HUES48 (cell line): ENCODE measurements at regions not wholly inside any gene's neighbourhood (a gene's known extent, or its start where the extent isn't known, plus 50 kb on each side); places are given as distances from the start of the nearest gene placed in this dataset.

Experiments used
- H3K27ac ChIP-seq: one replicate; pipeline ENCODE4 v1.7.0; 2013; ENCODE audit warnings: low read depth, low read length, inconsistent platforms
- H3K27me3 ChIP-seq: 2 replicates; pipeline ENCODE4 v1.6.1; 2013; ENCODE audit warnings: mild to moderate bottlenecking, low read length; ENCODE audit not compliant: control insufficient read depth, insufficient read depth
- H3K36me3 ChIP-seq: 2 replicates; pipeline ENCODE4 v1.6.1; 2013; ENCODE audit warnings: low read length; ENCODE audit not compliant: control insufficient read depth, insufficient read depth
- H3K4me1 ChIP-seq: 2 replicates; pipeline ENCODE4 v1.6.1; 2013; ENCODE audit warnings: mild to moderate bottlenecking, low read length; ENCODE audit not compliant: control insufficient read depth, insufficient read depth
- H3K4me3 ChIP-seq: 2 replicates; pipeline ENCODE4 v1.5.1; 2013; ENCODE audit warnings: mild to moderate bottlenecking, low read depth, low read length
- H3K9ac ChIP-seq: 2 replicates; pipeline ENCODE4 v1.6.1; 2013; ENCODE audit warnings: mild to moderate bottlenecking, low read depth, low read length, moderate library complexity
- H3K9me3 ChIP-seq: 2 replicates; pipeline ENCODE4 v1.6.1; 2013; ENCODE audit warnings: low read length; ENCODE audit not compliant: control insufficient read depth, insufficient read depth

DNA sequence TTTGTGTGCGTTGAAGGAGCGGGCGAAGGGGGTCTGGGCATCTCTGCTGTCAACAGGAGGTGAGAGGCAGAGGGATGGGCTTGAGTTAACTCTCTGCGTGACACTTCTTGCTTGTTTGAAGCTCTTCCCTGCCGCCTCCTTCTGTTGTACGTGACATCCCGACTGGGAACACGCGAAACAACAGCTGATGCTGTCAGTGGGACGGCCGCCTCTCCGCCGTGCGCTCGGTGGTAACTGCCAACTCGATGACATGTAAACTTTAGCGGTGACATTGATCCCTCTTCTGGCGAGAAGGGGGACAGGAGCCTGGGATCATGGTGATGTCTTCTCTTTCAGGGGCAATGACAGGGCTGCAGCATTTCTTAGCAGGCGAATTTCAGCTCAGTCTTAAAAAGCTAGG lies 394.5 kb downstream of the TYW1 start:
- H3K27me3 ChIP-seq: no peaks in the 10 kb centered on the region
- H3K9ac ChIP-seq: no peak overlapping the region
- H3K36me3 ChIP-seq: no peaks in the 10 kb centered on the region
- H3K9me3 ChIP-seq: no peaks in the 10 kb centered on the region
- no peak overlapping the region for H3K27ac ChIP-seq
- no peak overlapping the region for H3K4me3 ChIP-seq
- peaks cover 10% of the 10 kb centered on the region; the same call in 1 of the 2 replicates for H3K4me1 ChIP-seq

DNA sequence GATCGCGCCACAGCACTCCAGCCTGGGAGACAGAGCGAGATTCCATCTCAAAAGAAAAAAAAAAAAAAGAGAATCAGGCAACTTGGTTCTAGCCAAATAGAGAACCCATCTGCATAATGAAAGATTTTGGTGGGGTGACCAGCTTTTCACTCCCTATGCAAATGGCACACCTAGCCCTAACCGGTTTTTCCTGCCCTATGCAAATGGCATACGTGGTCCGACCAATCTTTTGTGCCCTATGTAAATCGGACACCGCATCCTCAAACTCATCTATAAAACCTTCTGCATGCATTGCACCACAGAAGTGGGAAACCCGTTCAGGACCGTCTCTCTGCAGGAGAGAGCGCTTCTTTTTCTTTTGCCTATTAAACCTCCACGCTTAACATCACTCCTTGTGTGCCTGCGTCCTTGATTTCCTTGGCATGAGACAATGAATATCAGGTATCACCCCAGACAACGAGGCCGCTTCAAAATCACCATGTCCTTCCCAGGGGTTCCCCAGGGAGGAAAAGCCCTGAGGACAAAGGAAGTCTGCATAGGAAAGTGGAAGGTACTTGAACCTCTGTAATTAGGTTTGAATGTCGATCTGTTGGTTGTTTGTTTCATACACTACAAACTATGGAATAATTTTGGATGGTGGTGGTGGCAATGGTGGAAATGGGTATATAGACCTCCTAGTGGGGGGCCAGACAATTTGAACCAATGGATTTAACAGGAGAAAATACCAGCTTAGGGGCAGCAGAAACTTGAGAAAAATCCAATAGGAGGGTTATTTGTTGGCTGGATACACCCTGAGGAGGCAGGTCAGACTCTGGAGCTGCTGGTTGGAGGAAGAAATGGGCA lies 396.2 kb downstream of the TYW1 start:
- H3K9ac ChIP-seq: 0 out of 2 replicates have a peak overlapping the region, but pooled peaks have one; percentile 52
- no peaks in the 10 kb centered on the region for H3K9me3 ChIP-seq
- peaks cover 10% of the 10 kb centered on the region; the same call in 1 of the 2 replicates for H3K4me1 ChIP-seq
- H3K4me3 ChIP-seq: peak overlapping the region; percentile 22; the same call in 1 of the 2 replicates
- H3K27ac ChIP-seq: no peak overlapping the region
- H3K27me3 ChIP-seq: no peaks in the 10 kb centered on the region
- no peaks in the 10 kb centered on the region for H3K36me3 ChIP-seq

DNA sequence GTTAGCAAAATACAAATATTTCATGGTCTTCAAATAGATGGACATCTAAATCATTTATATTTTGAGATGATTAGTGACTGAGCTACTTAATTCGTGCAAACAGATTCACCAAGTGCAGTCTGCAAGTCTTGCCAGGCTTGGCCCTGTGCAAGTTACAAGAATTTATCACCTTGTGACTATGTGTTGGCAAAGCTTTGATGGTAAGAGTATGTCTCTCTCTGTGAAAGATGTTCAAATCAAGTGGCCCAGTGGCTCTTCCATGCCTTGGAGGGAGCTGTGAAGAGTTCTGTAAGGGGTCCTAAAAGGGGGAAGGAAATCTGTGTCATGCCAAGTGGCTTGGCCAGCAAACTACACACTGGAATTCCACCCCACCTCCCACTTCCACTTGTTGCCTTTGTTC lies 397.3 kb downstream of the TYW1 start:
- Histone ChIP-seq H3K27me3 (no peaks in the 10 kb centered on the region), H3K4me1 (peaks cover 10% of the 10 kb centered on the region; the same call in 1 of the 2 replicates), H3K9me3 (no peaks in the 10 kb centered on the region), H3K9ac (no peak overlapping the region), H3K4me3 (no peak overlapping the region), H3K27ac (no peak overlapping the region), H3K36me3 (no peaks in the 10 kb centered on the region)

DNA sequence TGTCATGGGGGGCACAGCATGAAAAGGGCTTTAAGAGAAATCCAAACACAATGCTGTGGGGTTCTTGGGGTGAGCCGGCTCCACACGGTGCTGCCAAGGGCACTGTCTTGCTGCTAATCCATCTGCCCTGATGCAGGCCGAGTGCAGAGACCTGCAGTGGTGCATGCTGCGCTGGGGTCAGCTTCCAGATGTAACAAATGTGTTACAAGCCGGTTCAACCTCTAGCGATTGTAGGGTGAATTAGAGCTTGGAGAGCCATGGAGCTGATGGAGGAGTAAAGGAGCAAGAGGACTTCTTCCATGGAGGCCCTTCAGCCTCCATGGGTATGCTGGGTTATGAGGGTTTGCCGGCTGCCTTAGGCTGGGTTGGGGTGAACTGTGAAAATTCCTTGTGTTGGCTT lies 402.3 kb downstream of the TYW1 start:
- Histone ChIP-seq H3K9me3 (no peaks in the 10 kb centered on the region), H3K27ac (no peak overlapping the region), H3K9ac (no peak overlapping the region), H3K4me1 (no peaks in the 10 kb centered on the region), H3K36me3 (no peaks in the 10 kb centered on the region), H3K27me3 (no peaks in the 10 kb centered on the region), H3K4me3 (no peak overlapping the region)

DNA sequence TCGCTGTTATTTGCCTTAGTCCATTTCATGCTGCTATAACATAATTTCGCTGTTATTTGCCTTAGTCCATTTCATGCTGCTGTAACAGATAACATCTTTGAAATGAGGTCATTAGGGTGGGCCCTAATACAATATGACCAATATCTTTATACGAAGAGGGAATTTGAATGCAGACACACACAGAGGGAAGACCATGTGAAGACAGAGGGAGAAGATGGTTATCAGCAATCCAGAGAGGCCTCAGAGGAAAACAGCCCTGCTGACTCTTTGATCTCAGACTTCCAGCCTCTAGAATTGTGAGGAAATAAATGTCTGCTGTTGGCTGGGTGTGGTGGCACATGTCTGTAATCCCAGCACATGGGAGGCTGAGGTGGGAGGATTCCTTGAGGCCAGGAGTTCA lies 404.9 kb downstream of the TYW1 start:
- Histone ChIP-seq H3K36me3 (no peaks in the 10 kb centered on the region), H3K4me3 (no peak overlapping the region), H3K4me1 (no peaks in the 10 kb centered on the region), H3K27me3 (no peaks in the 10 kb centered on the region), H3K9me3 (no peaks in the 10 kb centered on the region; the same call in 1 of the 2 replicates), H3K9ac (no peak overlapping the region), H3K27ac (no peak overlapping the region)

DNA sequence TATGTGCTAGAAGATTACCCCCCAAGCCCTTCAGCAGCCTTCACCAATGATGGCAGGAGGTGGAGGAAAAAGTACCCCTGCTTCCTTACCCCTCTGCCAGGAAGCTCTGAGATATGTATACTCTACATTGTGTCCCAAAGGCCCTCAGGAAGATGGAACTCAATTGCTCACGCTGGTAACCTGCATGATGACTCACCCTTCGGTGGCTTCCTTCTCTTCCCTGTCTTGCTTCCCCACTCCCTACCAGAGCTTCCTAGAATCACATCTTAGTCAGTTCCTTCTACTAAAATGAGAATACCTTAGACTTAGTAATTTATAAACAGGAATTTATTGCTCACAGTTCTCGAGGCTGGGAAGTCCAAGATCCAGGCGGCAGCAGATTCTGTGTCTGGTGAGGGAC lies 405.6 kb downstream of the TYW1 start:
- no peak overlapping the region for H3K9ac ChIP-seq
- no peak overlapping the region for H3K4me3 ChIP-seq
- H3K27me3 ChIP-seq: no peaks in the 10 kb centered on the region
- no peaks in the 10 kb centered on the region for H3K36me3 ChIP-seq
- H3K9me3 ChIP-seq: no peaks in the 10 kb centered on the region; the same call in 1 of the 2 replicates
- no peak overlapping the region for H3K27ac ChIP-seq
- no peaks in the 10 kb centered on the region for H3K4me1 ChIP-seq

DNA sequence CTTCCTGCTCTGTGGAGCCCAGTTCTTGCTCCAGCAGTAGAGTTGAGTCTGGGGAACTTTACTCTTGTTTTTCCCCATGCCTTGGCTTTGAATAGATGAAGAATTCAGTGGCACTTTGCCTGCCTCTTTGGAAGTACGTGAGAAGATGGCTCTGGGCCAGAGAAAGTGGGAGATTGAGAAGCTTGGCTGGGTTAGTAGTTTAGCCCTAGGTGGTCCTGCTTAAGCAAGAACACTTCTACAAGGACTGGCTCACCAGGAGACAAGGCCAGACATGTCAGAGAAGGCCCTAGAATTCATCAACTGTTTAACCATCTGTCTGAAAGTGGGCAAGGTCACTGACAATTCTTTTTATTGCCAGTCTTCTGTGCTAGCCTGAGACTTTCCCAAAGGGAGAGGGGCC lies 410.3 kb downstream of the TYW1 start:
- Histone ChIP-seq H3K9me3 (no peaks in the 10 kb centered on the region; the same call in 1 of the 2 replicates), H3K27ac (no peak overlapping the region), H3K4me1 (no peaks in the 10 kb centered on the region), H3K27me3 (no peaks in the 10 kb centered on the region), H3K9ac (no peak overlapping the region), H3K36me3 (no peaks in the 10 kb centered on the region), H3K4me3 (no peak overlapping the region)

DNA sequence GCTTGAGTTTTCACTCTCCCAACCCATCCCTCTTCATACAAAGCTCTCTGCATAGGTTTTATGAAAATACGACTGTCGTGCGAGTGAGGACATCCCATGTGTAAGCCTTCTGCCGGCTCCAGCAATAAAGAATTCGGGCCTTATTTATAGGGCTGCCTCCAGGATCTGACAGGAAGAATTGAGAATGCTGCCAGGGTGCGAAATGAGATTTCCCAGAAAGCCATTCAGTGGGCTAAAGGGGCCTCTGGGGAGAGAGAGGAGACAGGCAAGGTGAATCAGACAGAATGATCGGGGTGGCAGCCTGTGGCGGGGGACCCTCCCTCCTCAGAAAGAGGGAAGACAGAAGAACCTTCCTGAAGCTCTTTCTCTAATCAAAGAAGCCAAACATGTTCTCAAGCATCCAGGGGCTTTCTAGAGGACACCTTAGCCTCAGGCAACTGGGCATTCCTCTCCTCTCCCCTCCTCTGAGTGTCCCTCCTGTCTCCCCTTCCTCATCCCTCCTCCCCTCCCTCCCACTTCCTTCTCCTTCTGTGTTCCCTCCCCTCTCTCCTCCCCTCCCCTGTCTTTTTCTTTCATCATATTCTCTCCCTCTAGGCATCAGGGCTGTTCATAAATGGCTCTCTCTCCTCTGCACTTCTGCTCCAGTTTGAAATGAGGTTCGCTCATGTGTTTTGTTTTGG lies 410.9 kb downstream of the TYW1 start:
- no peak overlapping the region for H3K9ac ChIP-seq
- H3K36me3 ChIP-seq: no peaks in the 10 kb centered on the region
- H3K27me3 ChIP-seq: no peaks in the 10 kb centered on the region
- H3K9me3 ChIP-seq: no peaks in the 10 kb centered on the region; the same call in 1 of the 2 replicates
- no peak overlapping the region for H3K27ac ChIP-seq
- H3K4me1 ChIP-seq: no peaks in the 10 kb centered on the region
- no peak overlapping the region for H3K4me3 ChIP-seq

DNA sequence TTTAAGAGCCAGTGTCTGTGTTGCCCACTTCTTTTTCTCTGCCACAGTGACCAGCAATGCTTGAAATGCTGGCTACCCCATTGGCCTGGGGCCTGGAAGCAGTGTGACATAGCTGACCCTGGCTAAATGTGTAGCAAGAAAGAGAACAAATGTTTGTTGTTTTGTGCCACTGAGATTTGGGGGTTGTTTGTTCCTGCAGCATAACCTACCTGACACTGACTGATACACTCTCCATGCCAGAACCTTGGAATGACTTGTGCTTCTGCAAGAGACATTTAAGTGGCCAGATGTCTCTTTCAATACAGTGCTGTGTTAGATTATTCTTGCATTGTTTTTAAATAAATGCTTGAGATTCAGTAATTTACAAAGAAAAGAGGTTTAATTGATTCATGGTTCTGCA lies 411.5 kb downstream of the TYW1 start:
- H3K27me3 ChIP-seq: no peaks in the 10 kb centered on the region
- H3K27ac ChIP-seq: no peak overlapping the region
- no peaks in the 10 kb centered on the region; the same call in 1 of the 2 replicates for H3K9me3 ChIP-seq
- H3K4me1 ChIP-seq: no peaks in the 10 kb centered on the region
- no peaks in the 10 kb centered on the region for H3K36me3 ChIP-seq
- H3K9ac ChIP-seq: no peak overlapping the region
- H3K4me3 ChIP-seq: no peak overlapping the region

DNA sequence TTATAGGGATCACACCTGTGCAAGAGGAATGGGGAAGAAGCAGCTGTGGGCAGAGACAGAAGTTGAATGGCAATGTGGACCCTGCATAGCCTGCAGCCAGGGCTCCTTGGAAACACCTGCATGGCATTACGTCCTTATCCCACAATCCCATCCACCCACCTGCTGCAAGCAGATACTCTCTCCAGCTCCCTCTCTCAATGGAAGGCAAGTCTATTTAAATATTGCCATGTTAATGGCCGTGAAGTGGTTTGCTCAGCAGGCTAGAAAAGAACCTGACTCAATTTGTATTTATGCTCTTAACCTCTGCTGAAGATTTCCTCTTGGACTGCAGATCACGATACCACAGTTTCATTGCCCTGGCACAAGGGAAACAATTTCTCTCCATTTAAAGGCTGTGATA lies 417.0 kb downstream of the TYW1 start:
- Histone ChIP-seq H3K27me3 (no peaks in the 10 kb centered on the region), H3K9me3 (peaks cover 6% of the 10 kb centered on the region), H3K4me3 (no peak overlapping the region), H3K9ac (no peak overlapping the region), H3K36me3 (no peaks in the 10 kb centered on the region), H3K27ac (no peak overlapping the region), H3K4me1 (peaks cover 9% of the 10 kb centered on the region; the same call in 1 of the 2 replicates)

DNA sequence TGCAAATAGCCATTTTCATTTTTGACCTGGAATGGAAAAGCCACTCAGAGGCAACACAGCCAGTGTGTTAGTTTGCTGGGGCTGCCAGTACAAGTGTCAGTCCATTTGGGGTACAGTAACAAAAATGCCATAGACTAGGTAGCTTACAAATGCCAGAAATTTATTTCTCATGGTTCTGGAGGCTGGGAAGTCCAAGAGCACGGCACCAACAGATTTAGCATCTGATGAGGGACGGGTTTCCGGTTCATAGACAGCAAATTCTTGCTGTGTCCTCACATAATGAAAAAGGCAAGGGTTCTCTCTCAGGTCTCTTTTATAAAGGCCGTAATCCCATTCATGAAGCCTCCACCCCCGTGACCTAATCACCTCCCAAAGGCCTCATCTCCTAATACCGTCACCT lies 418.2 kb downstream of the TYW1 start:
- Histone ChIP-seq H3K27me3 (no peaks in the 10 kb centered on the region), H3K27ac (no peak overlapping the region), H3K4me1 (peaks cover 9% of the 10 kb centered on the region; the same call in 1 of the 2 replicates), H3K4me3 (no peak overlapping the region), H3K9ac (no peak overlapping the region), H3K9me3 (peaks cover 6% of the 10 kb centered on the region), H3K36me3 (no peaks in the 10 kb centered on the region)
